H1 (cell line): ENCODE measurements at regions not wholly inside any gene's neighbourhood (a gene's known extent, or its start where the extent isn't known, plus 50 kb on each side); places are given as distances from the start of the nearest gene placed in this dataset.

ENCODE experiments used
- CTCF ChIA-PET: fragments of 300-600 bp; sonication (Branson Sonifier 250); formaldehyde crosslinking; loops from one replicate; lab custom pipeline; 2021; ENCODE audit not compliant: partially characterized antibody; lab: Charles Lee
- POLR2A ChIA-PET: fragments of 300-600 bp; sonication (Branson Sonifier 250); formaldehyde crosslinking; loops from one replicate; lab custom pipeline; 2021; ENCODE audit warnings: inconsistent platforms; ENCODE audit not compliant: partially characterized antibody; lab: Charles Lee
- DNase-seq, 2 experiments: peaks; one replicate each; pipeline versions ENCODE4 v3.0.0 to v3.0.0-alpha.2; 2010 to 2022; ENCODE audit warnings: low spot score in 2 of 2, low read depth in 1 of 2, mixed read lengths in 1 of 2
- FAIRE-seq: peaks from 2 replicates; lab custom pipeline; 2011; peaks lifted over from hg19 to GRCh38; lab: Jason Lieb, UNC
- H2AFZ ChIP-seq: 2 replicates; pipeline ENCODE4 v1.8.1; 2012; ENCODE audit warnings: low read length, inconsistent platforms
- H2AK5ac ChIP-seq: 2 replicates; pipeline ENCODE4 v1.6.1; 2013; ENCODE audit warnings: low read depth, low read length
- H2BK120ac ChIP-seq: replicated peaks from 2 replicates; pipeline ENCODE3; 2013; ENCODE audit warnings: low read depth, low read length, inconsistent platforms
- H2BK12ac ChIP-seq: 2 replicates; pipeline ENCODE4 v1.6.1; 2013; ENCODE audit warnings: low read depth, low read length
- H2BK15ac ChIP-seq: 2 replicates; pipeline ENCODE4 v1.6.1; 2013; ENCODE audit warnings: low read length
- H2BK20ac ChIP-seq: 2 replicates; pipeline ENCODE4 v1.6.1; 2013; ENCODE audit warnings: low read length
- H2BK5ac ChIP-seq: 2 replicates; pipeline ENCODE4 v1.6.1; 2013; ENCODE audit warnings: low read depth, low read length
- H3K14ac ChIP-seq: 2 replicates; pipeline ENCODE4 v1.6.1; 2013; ENCODE audit warnings: inconsistent platforms; ENCODE audit not compliant: insufficient read length
- H3K18ac ChIP-seq: 2 replicates; pipeline ENCODE4 v1.6.1; 2013; ENCODE audit warnings: low read length; ENCODE audit errors: extremely low read depth
- H3K23ac ChIP-seq: 2 replicates; pipeline ENCODE4 v1.6.1; 2013; ENCODE audit warnings: inconsistent platforms; ENCODE audit not compliant: insufficient read length
- H3K23me2 ChIP-seq: 2 replicates; pipeline ENCODE4 v1.6.1; 2013; ENCODE audit warnings: low read depth, low read length
- H3K27ac ChIP-seq: 2 replicates; pipeline ENCODE4 v1.6.1; 2011; ENCODE audit warnings: low read depth, low read length, inconsistent platforms
- H3K27me3 ChIP-seq, 4 experiments: replicated peaks in 1 of 4; 1 replicate in 1 of 4; 2 replicates in 3 of 4; pipeline versions ENCODE4 v1.6.1 to v1.8.1; 2011 to 2013; ENCODE audit warnings: low read length in 3 of 4, mild to moderate bottlenecking in 3 of 4, inconsistent platforms in 2 of 4, mixed read lengths in 2 of 4, moderate library complexity in 1 of 4; ENCODE audit not compliant: control insufficient read depth in 3 of 4, insufficient read depth in 3 of 4; ENCODE audit errors: extremely low read depth in 1 of 4
- H3K36me3 ChIP-seq, 4 experiments: 2 replicates each; pipeline versions ENCODE4 v1.6.1 to v1.8.1; 2011 to 2013; ENCODE audit warnings: mild to moderate bottlenecking in 4 of 4, low read length in 3 of 4, moderate library complexity in 2 of 4, control low read depth in 1 of 4, inconsistent platforms in 1 of 4; ENCODE audit not compliant: insufficient read depth in 4 of 4, control insufficient read depth in 2 of 4
- H3K4ac ChIP-seq: replicated peaks from 2 replicates; pipeline ENCODE3; 2013; ENCODE audit warnings: low read length, low read depth, mixed read lengths, inconsistent platforms; ENCODE audit not compliant: insufficient read length
- H3K4me1 ChIP-seq, 4 experiments: replicated peaks in 1 of 4; 1 replicate in 1 of 4; 2 replicates in 3 of 4; pipeline versions ENCODE4 v1.6.1 to v1.8.1; 2011 to 2013; ENCODE audit warnings: low read length in 3 of 4, inconsistent platforms in 2 of 4, mixed read lengths in 1 of 4; ENCODE audit not compliant: insufficient read depth in 4 of 4, control insufficient read depth in 3 of 4
- H3K4me2 ChIP-seq, 2 experiments: 2 replicates each; pipeline versions ENCODE4 v1.6.1 to v1.8.1; 2011 to 2013; ENCODE audit warnings: low read depth in 2 of 2, low read length in 2 of 2, control low read depth in 1 of 2, inconsistent platforms in 1 of 2, mild to moderate bottlenecking in 1 of 2; ENCODE audit not compliant: insufficient read depth in 1 of 2
- H3K4me3 ChIP-seq, 4 experiments: fragments of 200-600, 300-600 bp in 1 of 4; sonication (generic), shearing (Covaris generic), sonication (Bioruptor Twin) in 1 of 4; 2 replicates each; pipeline versions ENCODE4 v1.5.1 to v1.8.1; 2011 to 2016; ENCODE audit warnings: low read length in 4 of 4, low read depth in 3 of 4, control low read depth in 2 of 4, inconsistent platforms in 2 of 4, mild to moderate bottlenecking in 2 of 4, mixed read lengths in 1 of 4, moderate library complexity in 1 of 4; ENCODE audit not compliant: insufficient read depth in 2 of 4; ENCODE audit errors: extremely low read depth in 1 of 4
- H3K56ac ChIP-seq: replicated peaks from 2 replicates; pipeline ENCODE3; 2013; ENCODE audit warnings: low read depth, mild to moderate bottlenecking, mixed read lengths, low read length, inconsistent platforms; ENCODE audit not compliant: insufficient read length
- H3K79me1 ChIP-seq: 2 replicates; pipeline ENCODE4 v1.6.1; 2013; ENCODE audit warnings: low read depth, low read length, control low read depth
- H3K79me2 ChIP-seq, 2 experiments: 2 replicates each; pipeline versions ENCODE4 v1.6.1 to v1.8.1; 2012 to 2013; ENCODE audit warnings: low read length in 2 of 2, mild to moderate bottlenecking in 2 of 2, inconsistent platforms in 1 of 2; ENCODE audit not compliant: insufficient read depth in 2 of 2, control insufficient read depth in 1 of 2
- H3K9ac ChIP-seq, 4 experiments: replicated peaks in 1 of 4; 1 replicate in 1 of 4; 2 replicates in 3 of 4; pipeline versions ENCODE4 v1.6.1 to v1.8.1; 2011 to 2013; ENCODE audit warnings: low read depth in 3 of 4, low read length in 3 of 4, control low read depth in 2 of 4, mild to moderate bottlenecking in 2 of 4, moderate library complexity in 2 of 4, inconsistent platforms in 1 of 4; ENCODE audit errors: extremely low read depth in 1 of 4
- H3K9me3 ChIP-seq, 2 experiments: 2 replicates each; pipeline versions ENCODE4 v1.6.1 to v1.8.1; 2012 to 2013; ENCODE audit warnings: mild to moderate bottlenecking in 2 of 2, moderate library complexity in 2 of 2, control low read depth in 1 of 2, inconsistent platforms in 1 of 2, low read depth in 1 of 2, low read length in 1 of 2, mixed read lengths in 1 of 2; ENCODE audit not compliant: insufficient read depth in 2 of 2
- H4K20me1 ChIP-seq, 2 experiments: replicated peaks in 1 of 2; 2 replicates each; pipeline versions ENCODE3 to v1.8.1; 2011 to 2013; ENCODE audit warnings: inconsistent platforms in 2 of 2, low read length in 2 of 2, mild to moderate bottlenecking in 1 of 2; ENCODE audit not compliant: insufficient read depth in 2 of 2, control insufficient read depth in 1 of 2
- H4K5ac ChIP-seq: 2 replicates; pipeline ENCODE4 v1.6.1; 2013; ENCODE audit warnings: low read length, low read depth, mixed read lengths, inconsistent platforms; ENCODE audit not compliant: insufficient read length
- H4K8ac ChIP-seq: 2 replicates; pipeline ENCODE4 v1.8.0; 2013; ENCODE audit warnings: mild to moderate bottlenecking, moderate library complexity, low read length, inconsistent platforms; ENCODE audit not compliant: insufficient read depth; ENCODE audit errors: extremely low read depth
- H4K91ac ChIP-seq: replicated peaks from 2 replicates; pipeline ENCODE3; 2013; ENCODE audit warnings: low read length, mixed read lengths, inconsistent platforms; ENCODE audit not compliant: insufficient read length
- EP300 ChIP-seq, 2 experiments: IDR thresholded peaks; 1 replicate in 1 of 2; 2 replicates in 1 of 2; pipeline ENCODE4 v1.6.1; 2011 to 2012; ENCODE audit warnings: low read depth in 2 of 2, low read length in 2 of 2, mild to moderate bottlenecking in 2 of 2, borderline replicate concordance in 1 of 2, inconsistent platforms in 1 of 2, moderate library complexity in 1 of 2
- JUND ChIP-seq: IDR thresholded peaks from 2 replicates; pipeline ENCODE4 v1.6.1; 2011; ENCODE audit warnings: mild to moderate bottlenecking, improper control_type of control experiment, low read length
- KDM4A ChIP-seq: IDR thresholded peaks from one replicate; pipeline ENCODE4 v1.7.1; 2012; ENCODE audit warnings: low read depth, mild to moderate bottlenecking, moderate library complexity, low read length, inconsistent platforms; ENCODE audit not compliant: severe bottlenecking
- KDM5A ChIP-seq: fragments of 200-600 bp; IDR thresholded peaks from 2 replicates; pipeline ENCODE4 v1.7.1; 2012; ENCODE audit warnings: mild to moderate bottlenecking, low read length, inconsistent platforms, mixed read lengths
- RBBP5 ChIP-seq: IDR thresholded peaks from 2 replicates; pipeline ENCODE4 v1.7.1; 2012; ENCODE audit warnings: low read depth, mild to moderate bottlenecking, inconsistent platforms, low read length, moderate library complexity, borderline replicate concordance
- SIRT6 ChIP-seq: IDR thresholded peaks from one replicate; pipeline ENCODE4 v1.7.1; 2012; ENCODE audit warnings: low read length, inconsistent platforms
- TCF12 ChIP-seq: IDR thresholded peaks from 2 replicates; pipeline ENCODE4 v1.6.1; 2011; ENCODE audit warnings: low read depth, mild to moderate bottlenecking, low read length
- WGBS, 2 experiments: shearing (Covaris generic) in 1 of 2; methylation state at CpG; one replicate each; pipeline versions ENCODE4 v1.1.6 to v1.1.7; 2013 to 2015; ENCODE audit warnings: low lambda C conversion rate in 2 of 2, mixed read lengths in 2 of 2, inconsistent platforms in 1 of 2, low coverage in 1 of 2, missing lambda C conversion rate in 1 of 2; ENCODE audit not compliant: insufficient replicate concordance in 2 of 2, insufficient coverage in 1 of 2, insufficient read length in 1 of 2; ENCODE audit errors: extremely low coverage in 1 of 2, missing lambda C conversion rate in 1 of 2; 5-methylcytosine and 5-hydroxymethylcytosine counted together

- H2BK20ac ChIP-seq, result no peak overlapping the region
- no peak overlapping the region for H2BK15ac ChIP-seq
- H3K27me3 ChIP-seq, result no peaks in the 10 kb centered on the region
- H3K79me1 ChIP-seq, result no peaks in the 10 kb centered on the region
- no peak overlapping the region for H2BK120ac ChIP-seq
- no peak overlapping the region for H2BK5ac ChIP-seq
- WGBS, 2 experiments, result 92% methylated on average over 1 of the region's 1 CpG; no CpG with 5 or more reads in 1 of the 2 experiments
- ChIA-PET POLR2A (no interaction called here), CTCF (no interaction called here)
- no peak overlapping the region for H2AK5ac ChIP-seq
- no peak overlapping the region for H3K4me3 ChIP-seq
- H4K20me1 ChIP-seq, result no peaks in the 10 kb centered on the region
- no peak overlapping the region for H3K4ac ChIP-seq
- no peaks in the 10 kb centered on the region; a peak in 1 of 4 replicates for H3K9me3 ChIP-seq
- no peak overlapping the region for H3K18ac ChIP-seq
- TF ChIP-seq JUND (no peak), SIRT6 (no peak), TCF12 (no peak), EP300 (IDR thresholded peaks at IDR 0.05; ENCODE audit: borderline replicate concordance in 1 of 2, low read depth in 2 of 2, low read length in 2 of 2) (no peak), KDM4A (no peak), KDM5A (no peak), RBBP5 (no peak)
- H3K4me2 ChIP-seq, result no peak overlapping the region
- no peak overlapping the region for H3K27ac ChIP-seq
- no peak overlapping the region for H4K91ac ChIP-seq
- no peak for DNase-seq
- no peaks in the 10 kb centered on the region for H3K23me2 ChIP-seq
- H3K79me2 ChIP-seq, result no peaks in the 10 kb centered on the region
- no peak overlapping the region for H3K23ac ChIP-seq
- H3K9ac ChIP-seq, result no peak overlapping the region
- H2AFZ ChIP-seq, result no peak overlapping the region
- FAIRE-seq, result no peak
- H2BK12ac ChIP-seq, result no peak overlapping the region
- no peak overlapping the region for H3K14ac ChIP-seq
- H4K5ac ChIP-seq, result no peak overlapping the region
- H3K4me1 ChIP-seq, result no peaks in the 10 kb centered on the region
- H3K36me3 ChIP-seq, result no peaks in the 10 kb centered on the region
- H4K8ac ChIP-seq, result no peak overlapping the region
- H3K56ac ChIP-seq, result no peak overlapping the region
Observed at GRCh38 chr14:39621678-39622077, 189.4 kb upstream of the FBXO33 start.
